HT1080 (cell line): ENCODE measurements at regions not wholly inside any gene's neighbourhood (a gene's known extent, or its start where the extent isn't known, plus 50 kb on each side); places are given as distances from the start of the nearest gene placed in this dataset.

Source experiments
- DNase-seq: peaks from one replicate; pipeline ENCODE4 v3.0.0-alpha.2; 2015; ENCODE audit warnings: low read depth

DNA sequence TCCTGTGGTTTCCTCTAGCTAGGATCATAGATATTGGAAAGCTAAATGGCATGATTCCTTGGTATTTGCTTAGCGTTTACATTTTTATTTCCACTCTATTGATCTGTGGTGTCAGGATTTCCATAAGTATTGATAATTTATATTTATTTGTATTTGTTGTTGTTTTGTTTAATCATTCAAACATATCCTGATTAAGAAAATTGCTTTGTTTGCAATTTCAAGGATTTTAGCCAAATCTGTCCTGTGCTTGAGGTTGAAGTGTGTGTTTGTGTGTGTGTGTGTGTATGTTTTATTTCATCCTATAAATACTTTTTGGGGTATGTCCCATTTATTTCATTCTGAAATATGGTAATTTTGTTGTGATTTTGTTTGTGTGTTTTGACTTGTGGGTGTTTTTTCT, 1884.1 kb upstream of the CDH6 start:
- no peak for DNase-seq

DNA sequence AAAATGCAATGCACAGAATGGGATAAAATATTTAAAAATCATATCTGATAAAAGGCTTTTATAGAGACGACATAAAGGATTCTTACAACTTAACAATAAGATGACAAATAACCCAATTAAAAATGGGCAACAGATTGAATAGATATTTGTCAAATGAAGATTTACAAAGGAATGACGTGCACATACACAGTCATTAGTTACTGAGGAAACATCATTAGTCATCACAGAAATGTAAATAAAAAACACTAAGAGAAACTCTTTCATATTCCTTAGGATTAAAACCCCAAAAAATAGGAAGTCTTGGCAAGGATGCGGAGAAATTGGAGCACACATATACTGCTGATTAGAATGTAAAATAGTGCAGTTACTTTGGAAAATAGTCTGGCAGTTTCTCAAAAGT, 1886.0 kb upstream of the CDH6 start:
- no peak for DNase-seq

GRCh38 chr5:29304545-29304944, 1888.9 kb upstream of the CDH6 start:
- DNase-seq = no peak

DNA sequence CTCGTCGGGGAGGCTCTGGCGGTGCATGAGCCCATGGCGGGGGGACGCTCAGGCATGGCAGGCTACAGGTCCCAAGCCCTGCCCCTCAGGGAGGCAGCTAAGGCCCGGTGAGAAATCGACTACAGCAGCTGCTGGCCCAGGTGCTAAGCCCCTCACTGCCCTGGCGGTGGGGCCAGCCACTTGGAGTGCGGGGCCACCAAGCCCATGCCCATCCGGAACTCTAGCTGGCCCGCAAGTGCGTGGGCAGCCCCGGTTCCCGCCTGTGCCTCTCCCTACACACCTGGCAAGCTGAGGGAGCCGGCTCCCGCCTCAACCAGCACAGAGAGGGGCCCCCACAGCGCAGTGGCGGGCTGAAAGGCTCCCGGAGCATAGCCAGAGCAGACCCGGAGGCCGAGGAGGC, 1896.9 kb upstream of the CDH6 start:
- DNase-seq = no peak

DNA sequence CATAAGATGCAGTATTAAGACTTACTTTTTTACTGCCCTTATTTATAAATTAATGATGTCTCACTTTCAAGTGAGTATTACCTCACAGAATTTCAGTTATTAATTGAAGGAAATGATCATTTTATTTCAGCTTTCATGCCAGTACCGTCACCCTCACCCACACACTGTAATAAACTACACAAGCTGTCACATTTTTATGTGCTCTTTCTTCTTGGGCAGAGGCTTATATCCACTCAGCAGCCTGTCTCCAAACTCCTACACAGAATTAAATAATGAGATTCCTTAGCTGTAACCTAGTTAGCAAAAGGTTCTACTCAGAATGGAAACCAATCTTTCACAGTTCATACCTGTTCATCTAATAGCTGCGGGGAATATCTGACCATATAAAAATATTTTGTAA, 1915.8 kb upstream of the CDH6 start:
- DNase-seq = no peak

- DNase-seq = no peak
These were observed 1917.1 kb upstream of the CDH6 start for GRCh38 chr5:29276371-29276770.

DNA sequence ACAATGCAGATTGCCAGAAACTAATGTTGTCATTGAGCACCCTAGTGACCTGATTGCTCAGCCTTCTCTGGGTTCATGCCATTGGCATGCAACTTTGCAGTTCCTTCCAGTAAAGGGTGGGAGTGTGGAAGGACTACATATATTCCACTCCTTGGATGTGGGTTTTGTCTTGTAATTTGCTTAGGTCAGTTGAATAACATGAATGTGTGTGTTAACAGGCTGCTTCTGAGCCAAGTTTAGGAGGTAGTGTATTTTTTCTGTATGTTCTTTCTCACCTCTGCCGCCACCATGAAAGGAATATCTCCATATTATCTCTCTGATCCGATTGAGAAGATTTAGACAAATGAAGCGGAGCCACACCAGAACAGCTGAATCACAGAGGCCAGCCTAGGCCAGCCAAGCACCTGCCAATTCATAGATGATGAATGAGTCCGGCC, 1929.6 kb upstream of the CDH6 start:
- no peak for DNase-seq

DNA sequence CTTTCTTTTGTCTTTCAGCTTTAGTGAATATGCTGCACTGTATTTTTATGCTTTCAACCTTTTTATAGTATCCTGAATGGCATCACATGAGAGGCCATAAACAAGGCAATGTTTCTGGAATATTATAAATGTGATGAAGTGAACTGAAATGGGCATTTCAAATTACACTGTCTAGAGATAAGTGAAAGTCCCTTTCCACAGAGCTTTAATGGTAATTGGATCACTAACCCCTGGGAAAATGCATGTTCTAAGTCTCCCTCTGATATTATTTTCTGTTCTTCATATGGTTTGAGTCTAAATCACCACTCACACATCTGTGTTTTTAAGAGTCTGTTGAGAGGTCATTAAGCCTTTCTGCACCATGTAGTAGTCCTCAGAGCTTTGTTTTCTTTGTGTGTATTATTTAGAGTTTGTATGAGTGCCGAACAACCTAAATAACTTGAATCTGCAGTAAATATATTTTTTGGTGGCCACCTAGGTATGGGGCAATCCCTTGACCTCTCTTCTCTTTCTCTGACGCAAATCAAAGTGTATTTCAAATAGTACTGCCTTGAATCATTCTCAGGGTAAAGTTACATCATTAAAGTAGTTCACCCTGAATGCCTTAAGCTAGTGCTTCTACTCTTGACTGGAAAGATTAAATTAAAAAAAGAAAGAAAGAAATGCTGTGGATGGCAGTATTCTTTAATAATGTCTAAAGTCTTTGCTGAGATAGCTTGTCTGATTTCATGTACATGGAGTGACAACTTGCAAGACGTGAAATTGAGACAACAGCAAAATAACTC, 1931.0 kb upstream of the CDH6 start:
- no peak for DNase-seq

GRCh38 chr5:29261213-29261612, 1932.3 kb upstream of the CDH6 start:
- DNase-seq = no peak

- DNase-seq = no peak
These were observed 1941.1 kb upstream of the CDH6 start for GRCh38 chr5:29252390-29252789.

DNA sequence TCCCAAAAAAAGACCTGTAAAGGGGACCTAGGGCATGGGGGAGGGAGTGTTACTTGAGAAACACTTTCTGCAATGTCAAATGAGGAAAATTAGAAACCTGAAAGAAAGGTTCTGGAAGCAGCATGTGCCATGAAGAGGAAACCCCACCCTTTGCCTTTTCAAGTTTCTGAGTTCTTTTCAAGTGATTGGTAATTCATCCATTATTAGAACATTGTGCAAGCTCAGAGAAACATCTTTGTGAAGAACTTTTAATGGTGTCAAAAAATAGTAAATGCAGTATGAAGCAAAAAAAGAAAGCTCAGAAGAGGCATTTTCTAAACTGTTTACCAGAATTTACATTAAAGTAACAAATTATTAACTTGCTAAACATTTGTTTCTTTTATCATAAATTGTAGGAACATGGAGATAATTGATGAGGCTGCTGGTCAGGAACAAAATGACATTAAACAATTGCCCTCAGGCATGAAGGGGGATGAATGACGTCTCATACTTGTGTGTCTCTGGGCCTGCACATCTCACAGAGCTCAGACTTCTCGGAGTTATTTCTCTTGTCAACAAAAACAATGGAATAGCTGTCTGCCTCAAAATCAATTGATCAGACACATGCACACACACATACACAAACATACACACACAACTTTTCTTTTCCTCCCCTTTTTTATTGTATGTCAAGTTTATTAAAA, 1946.0 kb upstream of the CDH6 start:
- DNase-seq = no peak

- DNase-seq = no peak
These were observed 1953.1 kb upstream of the CDH6 start for GRCh38 chr5:29240379-29240778.

DNA sequence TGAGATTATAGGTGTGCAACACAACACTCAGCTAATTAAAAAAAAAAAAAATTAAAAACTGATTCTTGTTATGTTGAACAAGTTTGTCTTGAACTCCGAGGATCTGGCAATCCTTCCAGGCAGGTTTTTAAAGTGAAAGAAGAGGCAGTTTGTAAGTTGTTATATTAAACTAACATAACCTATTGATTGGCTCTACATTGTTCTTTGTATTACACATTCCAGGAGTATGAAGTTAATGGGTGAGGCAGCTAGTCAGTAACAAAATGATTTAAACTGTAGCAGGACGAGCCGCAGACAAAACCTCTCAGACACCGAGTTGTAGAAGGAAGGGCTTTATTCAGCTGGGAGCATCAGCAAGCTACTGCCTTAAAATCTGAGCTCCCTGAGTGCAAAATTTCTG, 1953.9 kb upstream of the CDH6 start:
- no peak for DNase-seq

DNA sequence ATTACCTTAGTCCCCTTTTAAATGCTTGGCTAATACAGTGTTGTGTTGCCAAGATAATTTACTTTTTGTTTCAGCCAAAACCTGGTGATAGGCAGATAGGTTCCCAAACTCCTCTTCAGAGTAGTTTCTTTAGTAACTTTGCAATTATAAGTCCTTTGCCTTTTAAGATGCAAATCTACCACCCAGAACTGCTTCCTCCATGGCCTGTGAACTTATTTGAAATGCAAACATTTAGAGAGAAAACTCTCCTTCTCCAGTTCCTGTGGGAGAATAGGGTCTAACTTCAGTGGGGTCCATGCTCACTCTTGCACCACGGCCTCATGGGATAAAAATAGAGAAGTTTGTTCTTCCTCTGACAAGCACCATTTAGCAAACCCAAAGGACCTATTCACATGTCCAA, 1955.4 kb upstream of the CDH6 start:
- DNase-seq = no peak

DNA sequence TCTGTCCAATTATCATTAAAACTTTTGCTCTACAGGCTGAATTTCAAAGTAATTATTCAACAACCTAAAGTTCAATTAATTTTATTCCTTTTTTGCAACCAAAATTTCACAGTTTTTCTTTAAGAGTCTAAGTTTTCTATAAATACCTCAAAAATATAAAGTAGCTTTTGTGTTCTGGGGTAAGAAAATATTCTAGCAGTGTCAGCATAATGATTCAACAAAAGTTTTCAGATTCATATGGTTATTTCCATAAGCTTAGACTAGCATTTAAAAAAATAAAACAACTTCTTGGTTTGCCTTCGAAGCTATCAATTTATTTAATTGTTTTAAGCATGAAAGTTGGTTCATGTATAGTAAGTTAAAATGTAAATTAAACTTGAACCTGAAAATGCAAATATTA, 1962.3 kb upstream of the CDH6 start:
- DNase-seq = no peak

DNA sequence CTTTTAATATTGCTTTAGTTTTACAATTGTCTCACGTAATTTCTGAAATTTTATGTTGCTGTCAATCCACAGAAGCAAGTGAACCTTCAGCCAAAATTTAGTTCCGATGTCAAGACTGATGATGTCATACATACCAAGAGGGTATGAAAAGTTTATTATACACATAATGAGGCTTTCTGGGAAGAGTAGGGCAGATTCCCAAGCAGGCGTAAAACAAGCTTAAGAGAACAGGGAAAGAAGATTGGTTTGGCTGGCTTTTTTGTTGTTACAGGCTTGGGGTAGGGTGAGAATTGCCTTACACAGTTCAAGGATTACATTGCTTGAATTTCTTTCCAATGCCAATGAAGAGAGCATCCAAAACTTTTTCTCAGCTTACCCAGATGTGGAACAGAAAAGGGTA, 1962.9 kb upstream of the CDH6 start:
- no peak for DNase-seq

DNA sequence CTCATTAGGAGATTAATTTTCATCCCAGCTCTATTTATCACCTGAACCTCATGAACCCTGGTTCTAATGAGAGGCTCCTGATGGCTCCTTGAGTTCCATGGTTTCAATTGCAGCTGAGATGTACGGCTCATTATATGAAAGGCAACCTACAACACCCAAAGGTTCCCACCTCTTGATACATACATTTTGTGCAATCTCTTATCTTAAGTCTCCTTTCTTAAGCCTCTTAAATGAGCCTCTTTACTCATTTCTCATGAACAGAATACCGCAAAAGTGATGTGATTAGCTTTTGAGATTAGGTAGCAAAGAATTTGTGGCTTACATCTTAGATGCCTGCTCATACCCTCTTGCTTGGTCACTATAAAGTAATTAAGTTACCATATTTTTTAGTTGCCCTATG, 1964.0 kb upstream of the CDH6 start:
- no peak for DNase-seq

GRCh38 chr5:29218138-29218537, 1975.3 kb upstream of the CDH6 start:
- peak; percentile 24 for DNase-seq

DNA sequence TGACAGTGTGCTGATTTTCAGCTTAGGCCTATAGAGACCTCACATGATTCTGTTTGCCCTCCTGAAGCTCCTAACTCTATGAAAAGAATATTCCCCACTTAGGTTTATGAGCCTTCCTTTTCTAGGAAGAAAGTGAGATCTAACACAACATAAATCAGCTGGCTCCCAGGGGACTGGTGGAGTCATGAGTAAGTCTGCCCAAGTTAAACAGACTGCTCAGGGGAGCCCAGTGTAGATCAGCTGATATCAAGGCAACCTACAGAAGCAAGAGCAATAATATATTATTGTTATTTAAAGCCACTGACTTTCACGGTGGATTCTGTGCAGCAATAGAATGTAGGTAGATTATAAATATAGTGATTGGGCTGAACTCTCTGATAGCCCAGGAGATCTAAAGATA, 1978.6 kb upstream of the CDH6 start:
- no peak for DNase-seq

- DNase-seq = no peak
These were observed 1980.0 kb upstream of the CDH6 start for GRCh38 chr5:29213475-29213874.

DNA sequence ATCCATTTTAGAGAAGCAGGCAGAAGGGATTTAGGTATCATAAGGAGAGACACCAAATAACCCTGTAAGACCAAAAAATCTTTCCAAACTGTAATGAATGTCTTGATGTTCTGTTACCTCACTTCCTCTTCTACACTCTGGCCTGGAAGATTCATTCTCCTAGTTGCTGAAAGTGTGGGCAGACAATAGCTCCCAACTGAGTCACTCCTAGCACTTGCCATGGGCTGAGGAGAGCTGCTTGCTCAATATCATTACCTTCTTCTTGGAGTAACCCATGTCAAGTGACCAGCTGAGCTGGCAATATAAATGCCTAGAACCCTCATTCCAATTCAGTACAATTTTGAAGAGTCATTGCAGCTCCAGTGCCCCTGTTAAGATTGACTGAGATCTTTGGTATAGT, 1985.5 kb upstream of the CDH6 start:
- peak; percentile 77 for DNase-seq

DNA sequence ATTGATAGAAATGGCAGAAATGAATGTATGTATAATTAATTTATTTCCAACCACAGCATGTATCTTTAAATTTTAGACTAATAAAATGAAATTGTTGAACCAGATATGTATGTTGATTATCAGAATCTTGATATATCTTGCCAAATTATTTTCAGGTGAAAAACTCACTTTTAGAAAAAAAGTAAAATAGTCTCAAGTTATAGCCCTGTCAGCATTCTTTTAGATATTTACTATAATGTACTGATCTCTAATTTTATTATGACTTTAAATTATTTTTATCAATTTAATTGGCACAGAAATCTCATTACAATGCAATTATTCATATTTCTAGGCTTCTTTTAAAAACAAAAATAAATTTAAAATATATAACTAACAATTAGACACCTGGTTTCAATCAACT, 1990.4 kb upstream of the CDH6 start:
- no peak for DNase-seq
